A673 (cell line): ENCODE measurements at regions not wholly inside any gene's neighbourhood (a gene's known extent, or its start where the extent isn't known, plus 50 kb on each side); places are given as distances from the start of the nearest gene placed in this dataset.

Experiments
- BruUV-seq: library from RNA; stranded (reverse); fragments of 400-500 nt; replicated peaks from 2 replicates; lab custom pipeline; 2021; lab: Mats Ljungman, UMichigan
- CTCF ChIA-PET: fragments of 300-600 bp; sonication (Branson Sonifier 250); formaldehyde crosslinking; loops from one replicate; lab custom pipeline; 2022; ENCODE audit warnings: antibody characterized with exemption; lab: Charles Lee
- POLR2A ChIA-PET: fragments of 300-600 bp; sonication (Branson Sonifier 250); formaldehyde crosslinking; loops from one replicate; lab custom pipeline; 2022; ENCODE audit warnings: antibody characterized with exemption; ENCODE audit not compliant: low non-redundant PET; lab: Charles Lee
- DNase-seq: peaks from one replicate; pipeline ENCODE4 v3.0.0-alpha.2; 2015; ENCODE audit warnings: low spot score
- H3K27ac ChIP-seq: fragments of 200-600 bp; sonication (generic); 2 replicates; pipeline ENCODE4 v1.5.1; 2016; ENCODE audit warnings: mixed run types, low read depth, mild to moderate bottlenecking, mixed read lengths, antibody characterized with exemption, low read length; ENCODE audit not compliant: poor library complexity, severe bottlenecking
- H3K27me3 ChIP-seq: fragments of 200-600 bp; sonication (generic); replicated peaks from 2 replicates; pipeline ENCODE4 v1.6.1; 2017; ENCODE audit warnings: mixed run types, low read depth, mild to moderate bottlenecking, mixed read lengths, antibody characterized with exemption, low read length; ENCODE audit not compliant: insufficient read depth, poor library complexity
- H3K36me3 ChIP-seq: fragments of 200-600 bp; sonication (generic); 2 replicates; pipeline ENCODE4 v1.6.1; 2016; ENCODE audit warnings: mixed run types, mild to moderate bottlenecking, mixed read lengths, antibody characterized with exemption, low read length; ENCODE audit not compliant: insufficient read depth, poor library complexity, severe bottlenecking
- H3K4me1 ChIP-seq: fragments of 200-600 bp; sonication (generic); 2 replicates; pipeline ENCODE4 v1.6.1; 2017; ENCODE audit warnings: mixed run types, mild to moderate bottlenecking, mixed read lengths, antibody characterized with exemption, low read length; ENCODE audit not compliant: insufficient read depth, poor library complexity, severe bottlenecking
- H3K4me3 ChIP-seq: fragments of 200-600 bp; sonication (generic); 2 replicates; pipeline ENCODE4 v1.5.1; 2016; ENCODE audit warnings: low read depth, mixed run types, mild to moderate bottlenecking, mixed read lengths, low read length; ENCODE audit not compliant: poor library complexity, severe bottlenecking
- H3K9me3 ChIP-seq: fragments of 200-600 bp; sonication (generic); 2 replicates; pipeline ENCODE4 v1.6.1; 2016; ENCODE audit warnings: mixed run types, low read depth, mild to moderate bottlenecking, mixed read lengths, antibody characterized with exemption, low read length; ENCODE audit not compliant: poor library complexity, severe bottlenecking
- EZH2 ChIP-seq: fragments of 200-600 bp; sonication (generic); IDR thresholded peaks from 2 replicates; pipeline ENCODE4 v1.6.1; 2017; ENCODE audit warnings: borderline replicate concordance, low read depth, mild to moderate bottlenecking, mixed read lengths, antibody characterized with exemption, low read length; ENCODE audit not compliant: poor library complexity, severe bottlenecking
- intact Hi-C: fragments of 100-400 bp; cut with micrococcal nuclease; formaldehyde crosslinking; loops from one replicate; pipeline ENCODE4 v1.10.0; 2022; ENCODE audit not compliant: unreplicated experiment
- TF ChIP-seq, protein P1 (sequence below): fragments of 300-800, 200-600 bp; sonication (generic); conservative IDR thresholded peaks from 2 replicates; pipeline ENCODE4 v1.5.1; 2017; ENCODE audit warnings: low read depth, mild to moderate bottlenecking, antibody characterized with exemption, low read length, moderate library complexity, mixed read lengths

- no peak for DNase-seq
- BruUV-seq: no TSS peak
- H3K27me3 ChIP-seq: peaks cover 17% of the 10 kb centered on the region
- no peaks in the 10 kb centered on the region for H3K9me3 ChIP-seq
- CTCF ChIA-PET: no interaction called here
- no peak overlapping the region for H3K27ac ChIP-seq
- no peaks in the 10 kb centered on the region for H3K36me3 ChIP-seq
- TF ChIP-seq EZH2: no peak
- TF ChIP-seq, protein P1, sequence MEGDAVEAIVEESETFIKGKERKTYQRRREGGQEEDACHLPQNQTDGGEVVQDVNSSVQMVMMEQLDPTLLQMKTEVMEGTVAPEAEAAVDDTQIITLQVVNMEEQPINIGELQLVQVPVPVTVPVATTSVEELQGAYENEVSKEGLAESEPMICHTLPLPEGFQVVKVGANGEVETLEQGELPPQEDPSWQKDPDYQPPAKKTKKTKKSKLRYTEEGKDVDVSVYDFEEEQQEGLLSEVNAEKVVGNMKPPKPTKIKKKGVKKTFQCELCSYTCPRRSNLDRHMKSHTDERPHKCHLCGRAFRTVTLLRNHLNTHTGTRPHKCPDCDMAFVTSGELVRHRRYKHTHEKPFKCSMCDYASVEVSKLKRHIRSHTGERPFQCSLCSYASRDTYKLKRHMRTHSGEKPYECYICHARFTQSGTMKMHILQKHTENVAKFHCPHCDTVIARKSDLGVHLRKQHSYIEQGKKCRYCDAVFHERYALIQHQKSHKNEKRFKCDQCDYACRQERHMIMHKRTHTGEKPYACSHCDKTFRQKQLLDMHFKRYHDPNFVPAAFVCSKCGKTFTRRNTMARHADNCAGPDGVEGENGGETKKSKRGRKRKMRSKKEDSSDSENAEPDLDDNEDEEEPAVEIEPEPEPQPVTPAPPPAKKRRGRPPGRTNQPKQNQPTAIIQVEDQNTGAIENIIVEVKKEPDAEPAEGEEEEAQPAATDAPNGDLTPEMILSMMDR: no peak
- POLR2A ChIA-PET: no interaction called here
- H3K4me1 ChIP-seq: no peaks in the 10 kb centered on the region
- H3K4me3 ChIP-seq: no peak overlapping the region
- intact Hi-C loops: no loop called here
Observed at GRCh38 chr10:123492016-123492415, 174.1 kb upstream of the GPR26 start.

DNA sequence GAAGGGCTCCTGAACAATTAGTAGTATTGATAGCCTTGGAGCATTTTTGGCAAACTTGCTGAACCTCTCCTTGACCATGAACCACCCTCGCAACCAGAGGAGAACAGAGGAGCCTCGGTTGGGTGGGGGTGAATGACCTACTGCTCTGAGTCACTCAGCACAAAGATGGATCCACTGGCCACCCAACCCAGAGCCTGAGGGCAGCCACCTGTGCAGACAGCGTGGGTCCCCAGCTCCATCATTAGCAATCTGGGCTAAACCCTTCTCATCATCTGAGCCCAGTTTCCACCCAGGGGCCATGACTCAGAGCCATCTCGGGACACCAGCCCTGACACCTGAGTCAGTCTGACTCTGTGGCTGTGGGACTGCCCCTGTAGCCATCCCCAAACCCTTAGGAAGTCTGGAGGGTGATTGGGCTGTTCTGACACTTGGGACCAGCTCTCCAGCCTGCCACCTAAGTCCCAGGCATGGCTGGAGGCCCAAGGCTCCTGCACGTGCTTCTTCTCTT is 171.8 kb upstream of the GPR26 start:
- intact Hi-C loops: no loop called here
- CTCF ChIA-PET: no interaction called here
- no peaks in the 10 kb centered on the region for H3K4me1 ChIP-seq
- no peak for DNase-seq
- TF ChIP-seq EZH2: no peak
- H3K9me3 ChIP-seq: no peaks in the 10 kb centered on the region
- POLR2A ChIA-PET: no interaction called here
- H3K27ac ChIP-seq: no peak overlapping the region
- peaks cover 22% of the 10 kb centered on the region for H3K27me3 ChIP-seq
- no TSS peak for BruUV-seq
- no peaks in the 10 kb centered on the region for H3K36me3 ChIP-seq
- no peak overlapping the region for H3K4me3 ChIP-seq

DNA sequence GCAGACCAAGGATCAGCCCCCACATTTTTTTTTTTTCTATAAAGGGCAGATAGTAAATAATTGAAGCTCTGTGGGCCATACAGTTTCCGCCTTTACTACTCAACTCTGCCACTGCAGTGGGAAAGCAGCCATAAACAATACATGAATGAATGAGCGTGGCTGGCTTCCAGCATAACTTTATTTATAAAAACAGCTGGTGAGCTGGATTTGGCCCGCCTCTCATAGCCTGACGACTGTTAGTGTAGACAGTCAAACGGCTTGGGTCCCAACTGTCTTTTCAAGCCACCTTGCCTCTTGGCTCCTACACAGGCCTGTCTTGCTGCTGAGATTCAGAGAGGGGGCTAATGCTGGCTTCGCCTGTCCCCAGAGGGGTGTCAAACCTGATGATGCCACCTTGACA is 169.8 kb upstream of the GPR26 start:
- CTCF ChIA-PET: no interaction called here
- peaks cover 25% of the 10 kb centered on the region for H3K27me3 ChIP-seq
- H3K4me1 ChIP-seq: no peaks in the 10 kb centered on the region
- H3K36me3 ChIP-seq: no peaks in the 10 kb centered on the region
- H3K4me3 ChIP-seq: no peak overlapping the region
- POLR2A ChIA-PET: no interaction called here
- H3K9me3 ChIP-seq: no peaks in the 10 kb centered on the region
- no peak overlapping the region for H3K27ac ChIP-seq
- no peak for DNase-seq
- BruUV-seq: no TSS peak
- intact Hi-C loops: no loop called here
- TF ChIP-seq, protein P1: no peak
- no peak for TF ChIP-seq EZH2

DNA sequence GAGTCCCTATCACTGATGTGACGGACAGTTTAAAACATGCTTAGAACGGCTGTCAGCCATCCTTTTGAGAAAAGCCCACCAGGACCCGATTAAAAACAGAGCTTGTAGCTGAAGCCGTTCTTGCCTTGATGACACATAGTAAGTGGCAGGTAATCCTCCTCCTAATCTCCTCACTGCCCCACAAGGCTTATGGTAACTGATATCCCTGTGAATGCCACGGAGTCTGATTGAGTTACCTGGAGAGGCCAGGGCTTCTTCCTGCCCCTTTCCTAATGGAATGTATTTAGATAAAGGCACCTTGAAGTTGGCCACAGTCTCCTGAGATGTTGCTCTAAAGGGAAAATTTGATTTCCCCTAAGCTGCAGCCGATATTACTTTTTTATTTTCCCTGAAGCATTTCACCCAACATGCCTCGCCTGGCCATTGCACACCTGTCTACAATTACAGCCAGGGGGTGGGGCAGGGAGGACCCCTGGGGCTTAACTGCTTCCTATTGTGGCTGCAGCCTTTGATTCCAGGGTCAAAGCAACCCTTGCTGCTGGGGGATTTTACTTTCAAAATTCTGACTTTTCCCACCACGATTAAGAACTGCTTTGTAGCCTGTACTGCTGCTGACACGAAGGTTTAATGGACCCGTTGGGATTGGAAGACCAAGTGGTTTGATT is 169.0 kb upstream of the GPR26 start:
- no peak for DNase-seq
- Histone ChIP-seq H3K9me3 (no peaks in the 10 kb centered on the region), H3K36me3 (no peaks in the 10 kb centered on the region), H3K27me3 (peaks cover 31% of the 10 kb centered on the region), H3K4me1 (no peaks in the 10 kb centered on the region), H3K4me3 (no peak overlapping the region), H3K27ac (no peak overlapping the region)
- POLR2A ChIA-PET: no interaction called here
- TF ChIP-seq, protein P1: no peak
- no peak for TF ChIP-seq EZH2
- CTCF ChIA-PET: no interaction called here
- intact Hi-C loops: no loop called here
- no TSS peak for BruUV-seq
